ENCODE measurements at regions not wholly inside any gene's neighbourhood (a gene's known extent, or its start where the extent isn't known, plus 50 kb on each side); places are given as distances from the start of the nearest gene placed in this dataset.

- no TSS peak for BruUV-seq (replicated peaks)
- Histone ChIP-seq H3K4me1 (ENCODE audit: control insufficient read depth in 1 of 2, insufficient read depth in 2 of 2, low read length in 2 of 2) (no peaks in the 10 kb centered on the region), H4K20me1 (ENCODE audit: insufficient read depth) (no peaks in the 10 kb centered on the region), H3K4me3 (replicated peaks in 1 of 2; ENCODE audit: low read depth in 1 of 2, low read length in 2 of 2) (no peak overlapping the region), H3K9ac (ENCODE audit: low read length) (no peak overlapping the region), H3K9me3 (ENCODE audit: control insufficient read depth in 1 of 2, insufficient read depth in 1 of 2, low read depth in 1 of 2, low read length in 2 of 2) (peaks cover 6 to 15% of the 10 kb centered on the region in 2 experiments; a peak in 2 of 4 replicates), H3K27me3 (ENCODE audit: insufficient read depth, low read length) (no peaks in the 10 kb centered on the region), H3K9me2 (ENCODE audit: insufficient read depth) (no peaks in the 10 kb centered on the region), H3K27ac (ENCODE audit: low read depth, low read length) (no peak overlapping the region), H3K79me2 (ENCODE audit: insufficient read depth, low read length) (no peaks in the 10 kb centered on the region), H2AFZ (ENCODE audit: low read depth, low read length, poor library complexity, severe bottlenecking) (no peak overlapping the region), H3K36me3 (ENCODE audit: control insufficient read depth in 1 of 2, insufficient read depth in 2 of 2, low read length in 2 of 2) (no peaks in the 10 kb centered on the region), H3K4me2 (ENCODE audit: low read length) (no peak overlapping the region)
- DNase-seq (ENCODE audit: low read depth, low spot score) = no peak
- no peak for ATAC-seq
- intact Hi-C loops (cut with micrococcal nuclease) = no loop called here
- ChIA-PET RAD21 (ENCODE audit: low non-redundant PET in 1 of 2, low total read pairs in 2 of 2, uncharacterized antibody in 2 of 2, unreplicated experiment in 2 of 2) (no interaction called here), CTCF (no interaction called here), POLR2A (no interaction called here)
- TF ChIP-seq SRF (IDR thresholded peaks at IDR 0.05; ENCODE audit: low read depth) = no peak
Measured at GRCh38 chr5:13558408-13558807, 386.1 kb downstream of the DNAH5 start.

- ATAC-seq (no peak), DNase-seq (ENCODE audit: low read depth, low spot score) (no peak)
- Histone ChIP-seq H3K9me2 (ENCODE audit: insufficient read depth) (no peaks in the 10 kb centered on the region), H4K20me1 (ENCODE audit: insufficient read depth) (no peaks in the 10 kb centered on the region), H3K4me3 (replicated peaks in 1 of 2; ENCODE audit: low read depth in 1 of 2, low read length in 2 of 2) (no peak overlapping the region), H3K4me2 (ENCODE audit: low read length) (no peak overlapping the region), H3K27me3 (ENCODE audit: insufficient read depth, low read length) (no peaks in the 10 kb centered on the region), H3K4me1 (ENCODE audit: control insufficient read depth in 1 of 2, insufficient read depth in 2 of 2, low read length in 2 of 2) (no peaks in the 10 kb centered on the region), H3K9ac (ENCODE audit: low read length) (no peak overlapping the region), H3K36me3 (ENCODE audit: control insufficient read depth in 1 of 2, insufficient read depth in 2 of 2, low read length in 2 of 2) (no peaks in the 10 kb centered on the region), H3K27ac (ENCODE audit: low read depth, low read length) (no peak overlapping the region), H3K79me2 (ENCODE audit: insufficient read depth, low read length) (no peaks in the 10 kb centered on the region), H2AFZ (ENCODE audit: low read depth, low read length, poor library complexity, severe bottlenecking) (no peak overlapping the region), H3K9me3 (ENCODE audit: control insufficient read depth in 1 of 2, insufficient read depth in 1 of 2, low read depth in 1 of 2, low read length in 2 of 2) (peaks cover 5 to 21% of the 10 kb centered on the region in 2 experiments; a peak in 2 of 4 replicates)
- peak; percentile 26 for TF ChIP-seq REST (IDR thresholded peaks at IDR 0.05; ENCODE audit: low read depth)
- no peak for TF ChIP-seq TCF7L2 (IDR thresholded peaks at IDR 0.05; ENCODE audit: borderline replicate concordance, extremely low read depth, insufficient read depth, insufficient read length)
- BruUV-seq (replicated peaks) = no TSS peak
- intact Hi-C loops (cut with micrococcal nuclease) = no loop called here
- ChIA-PET CTCF (no interaction called here), POLR2A (no interaction called here), RAD21 (ENCODE audit: low non-redundant PET in 1 of 2, low total read pairs in 2 of 2, uncharacterized antibody in 2 of 2, unreplicated experiment in 2 of 2) (no interaction called here)
Measured at GRCh38 chr5:13553896-13554295, 390.6 kb downstream of the DNAH5 start.

Measured in HCT116 (cell line).